ENCODE measurements at regions not wholly inside any gene's neighbourhood (a gene's known extent, or its start where the extent isn't known, plus 50 kb on each side); places are given as distances from the start of the nearest gene placed in this dataset.

DNA sequence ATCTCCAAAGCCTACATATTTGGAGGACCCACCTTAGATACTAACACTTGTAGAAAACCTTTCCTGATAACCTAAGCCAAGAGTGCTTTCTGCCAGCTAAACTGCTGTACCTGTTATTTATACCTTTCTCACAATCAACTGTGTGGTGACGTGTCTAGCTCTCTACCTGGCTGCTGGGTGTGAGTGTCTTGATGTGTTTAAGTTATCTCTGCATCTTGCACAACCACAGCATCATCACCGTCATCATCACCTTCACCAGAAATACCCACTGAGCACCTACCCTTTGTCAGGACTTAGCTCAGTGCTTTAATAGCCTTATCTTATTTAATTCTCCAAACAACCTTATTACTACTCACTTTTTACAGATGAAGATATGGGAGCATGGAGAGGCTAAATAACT is 431.3 kb downstream of the MAFB start:
- TF ChIP-seq POLR2A (IDR thresholded peaks at IDR 0.05) (no peak), EP300 (IDR thresholded peaks at IDR 0.05) (no peak)
- TF ChIP-seq, protein P1, sequence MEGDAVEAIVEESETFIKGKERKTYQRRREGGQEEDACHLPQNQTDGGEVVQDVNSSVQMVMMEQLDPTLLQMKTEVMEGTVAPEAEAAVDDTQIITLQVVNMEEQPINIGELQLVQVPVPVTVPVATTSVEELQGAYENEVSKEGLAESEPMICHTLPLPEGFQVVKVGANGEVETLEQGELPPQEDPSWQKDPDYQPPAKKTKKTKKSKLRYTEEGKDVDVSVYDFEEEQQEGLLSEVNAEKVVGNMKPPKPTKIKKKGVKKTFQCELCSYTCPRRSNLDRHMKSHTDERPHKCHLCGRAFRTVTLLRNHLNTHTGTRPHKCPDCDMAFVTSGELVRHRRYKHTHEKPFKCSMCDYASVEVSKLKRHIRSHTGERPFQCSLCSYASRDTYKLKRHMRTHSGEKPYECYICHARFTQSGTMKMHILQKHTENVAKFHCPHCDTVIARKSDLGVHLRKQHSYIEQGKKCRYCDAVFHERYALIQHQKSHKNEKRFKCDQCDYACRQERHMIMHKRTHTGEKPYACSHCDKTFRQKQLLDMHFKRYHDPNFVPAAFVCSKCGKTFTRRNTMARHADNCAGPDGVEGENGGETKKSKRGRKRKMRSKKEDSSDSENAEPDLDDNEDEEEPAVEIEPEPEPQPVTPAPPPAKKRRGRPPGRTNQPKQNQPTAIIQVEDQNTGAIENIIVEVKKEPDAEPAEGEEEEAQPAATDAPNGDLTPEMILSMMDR (IDR thresholded peaks at IDR 0.05): no peak

All from tibial nerve (tissue), 4 donors.